GM18511 (cell line): ENCODE measurements at regions not wholly inside any gene's neighbourhood (a gene's known extent, or its start where the extent isn't known, plus 50 kb on each side); places are given as distances from the start of the nearest gene placed in this dataset.

ENCODE experiments used
- ATAC-seq: cut with Tn5 transposase; IDR thresholded peaks from one replicate; pipeline ENCODE4 v1.9.1; 2021; ENCODE audit warnings: mild to moderate bottlenecking, moderate library complexity; ENCODE audit not compliant: unreplicated experiment

DNA sequence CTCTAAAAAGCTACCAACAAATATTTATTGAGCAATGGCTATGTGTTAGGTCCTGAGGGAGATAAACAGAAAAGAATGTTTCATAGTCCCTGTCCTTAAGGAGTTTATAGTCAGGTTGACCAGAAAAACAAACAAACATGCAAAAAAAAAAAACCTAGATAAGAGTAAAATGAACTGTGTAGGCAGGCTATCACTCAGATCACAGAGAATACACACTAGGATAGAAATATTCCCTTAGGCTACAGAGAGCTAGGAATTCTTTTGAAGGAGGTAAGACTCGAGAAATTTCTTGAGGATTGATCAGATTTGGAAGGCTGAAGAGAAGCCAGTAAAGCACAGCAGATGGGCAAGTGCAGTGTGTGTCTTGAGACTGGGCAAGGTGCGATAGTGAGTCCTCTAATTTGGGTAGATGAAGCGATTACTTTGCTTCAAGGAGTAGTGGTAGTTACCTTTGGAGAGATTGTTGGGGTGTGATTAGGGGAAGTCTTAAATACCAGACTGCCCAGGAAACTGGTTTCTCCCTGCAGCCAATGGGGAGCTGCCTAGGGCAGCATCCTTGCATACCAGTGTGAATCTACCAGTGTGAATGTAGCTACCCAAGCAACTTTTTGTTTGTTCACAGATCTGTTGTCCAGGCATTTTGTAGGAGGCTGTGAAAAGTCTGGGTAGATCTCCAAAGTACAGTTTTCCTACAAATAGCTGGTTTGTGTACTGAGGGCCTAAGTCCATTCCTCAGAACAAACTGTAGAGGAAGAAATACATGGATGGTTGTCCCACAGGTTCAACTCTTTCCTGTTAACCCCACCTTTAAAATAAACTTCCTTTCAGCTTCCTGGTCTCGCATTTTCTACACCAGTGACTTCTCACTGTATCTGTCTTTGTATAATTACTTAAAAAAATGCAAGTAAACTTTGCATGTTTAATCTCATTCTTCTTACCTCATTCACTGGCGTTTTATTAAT, 314.1 kb downstream of the KLF5 start:
- ATAC-seq = no peak

- ATAC-seq = no peak
Observed at GRCh38 chr13:73370066-73370465, 311.3 kb downstream of the KLF5 start.

- no peak for ATAC-seq
Observed at GRCh38 chr13:73369095-73369494, 310.3 kb downstream of the KLF5 start.

GRCh38 chr13:73368608-73369007, 309.8 kb downstream of the KLF5 start:
- ATAC-seq = no peak

- no peak for ATAC-seq
Observed at GRCh38 chr13:73367886-73368285, 309.1 kb downstream of the KLF5 start.

- ATAC-seq = no peak
Observed at GRCh38 chr13:73366241-73366640, 307.4 kb downstream of the KLF5 start.

DNA sequence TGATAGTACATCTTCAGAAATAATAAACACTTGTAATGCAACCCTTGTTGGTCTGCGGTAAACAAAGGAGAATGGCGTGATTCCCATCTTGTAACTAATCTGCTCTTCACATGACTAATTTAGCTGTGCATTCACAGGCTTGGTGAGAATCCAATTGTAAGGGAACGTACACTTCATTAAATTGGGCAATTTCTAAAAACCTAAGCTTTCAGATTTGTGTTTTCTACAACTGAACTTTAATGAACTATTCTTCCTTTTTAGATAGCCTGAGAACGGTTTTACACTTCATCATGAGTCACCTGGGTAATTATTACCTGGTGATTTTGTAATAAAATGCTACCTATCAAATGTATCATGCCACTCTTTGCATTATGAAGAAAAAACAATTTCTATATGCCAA, 306.9 kb downstream of the KLF5 start:
- no peak for ATAC-seq

DNA sequence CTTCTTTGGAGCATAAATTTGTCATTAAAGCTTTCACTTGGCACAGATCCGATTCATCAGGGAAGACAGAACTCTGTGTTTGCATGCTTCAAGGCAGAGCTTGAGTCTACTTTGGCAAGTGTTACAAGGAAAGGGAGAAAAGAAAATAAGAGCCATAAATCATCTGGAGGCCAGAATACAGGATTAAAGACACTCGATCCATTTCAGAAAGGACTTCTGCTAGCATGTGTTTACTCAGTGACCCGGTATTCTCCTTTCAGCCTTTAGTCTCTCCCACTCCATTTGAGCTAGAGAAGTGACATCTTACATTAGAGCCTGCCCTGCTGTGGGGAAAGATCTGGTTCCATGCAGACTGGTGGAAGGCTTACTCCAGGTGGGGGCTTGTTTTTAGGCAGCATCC, 306.4 kb downstream of the KLF5 start:
- ATAC-seq = no peak

- no peak for ATAC-seq
Observed at GRCh38 chr13:73364736-73365135, 305.9 kb downstream of the KLF5 start.

GRCh38 chr13:73358606-73359095, 299.8 kb downstream of the KLF5 start:
- ATAC-seq = no peak

GRCh38 chr13:73355134-73355533, 296.3 kb downstream of the KLF5 start:
- no peak for ATAC-seq

- ATAC-seq = no peak
Observed at GRCh38 chr13:73351730-73352129, 292.9 kb downstream of the KLF5 start.

- ATAC-seq = no peak
Observed at GRCh38 chr13:73341748-73342147, 282.9 kb downstream of the KLF5 start.

- ATAC-seq = no peak
Observed at GRCh38 chr13:73340069-73340468, 281.3 kb downstream of the KLF5 start.

GRCh38 chr13:73339086-73339485, 280.3 kb downstream of the KLF5 start:
- ATAC-seq = no peak

DNA sequence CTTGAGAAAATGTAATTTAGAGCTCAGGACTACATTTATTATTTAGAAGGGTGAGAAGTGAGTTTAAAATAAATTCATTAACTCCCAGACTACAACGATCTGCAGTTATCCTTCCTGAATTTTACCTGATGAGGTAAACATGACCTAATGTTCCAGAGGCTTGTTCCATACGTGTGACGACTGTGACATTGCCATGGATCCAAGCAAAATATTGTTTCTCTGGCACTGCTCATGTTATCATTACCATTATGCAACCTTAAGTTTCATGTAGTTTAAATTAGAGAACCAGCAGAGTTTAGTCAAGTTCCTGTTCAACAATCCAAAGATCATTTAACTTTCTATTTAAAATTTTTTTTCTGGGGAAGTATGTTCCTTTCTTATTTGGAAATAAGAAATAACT, 279.6 kb downstream of the KLF5 start:
- ATAC-seq = no peak

DNA sequence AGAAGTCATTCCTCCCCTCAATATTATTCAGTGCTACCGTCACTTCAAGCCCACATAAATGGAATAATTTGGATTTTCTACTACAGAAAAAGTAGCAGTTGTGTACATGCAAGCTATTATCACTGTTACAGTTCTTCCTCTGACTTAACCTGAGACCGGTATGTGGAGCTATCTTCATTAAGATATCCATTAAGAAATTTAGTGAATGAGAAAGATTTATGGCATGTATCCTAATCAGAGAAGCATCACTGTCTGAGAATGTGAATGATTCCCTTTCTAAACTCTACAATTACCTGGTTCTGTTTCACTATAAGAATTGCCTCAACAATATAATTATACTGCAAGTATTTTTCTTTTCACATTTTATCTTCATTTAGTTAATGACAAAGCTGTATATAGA, 278.7 kb downstream of the KLF5 start:
- ATAC-seq = no peak

DNA sequence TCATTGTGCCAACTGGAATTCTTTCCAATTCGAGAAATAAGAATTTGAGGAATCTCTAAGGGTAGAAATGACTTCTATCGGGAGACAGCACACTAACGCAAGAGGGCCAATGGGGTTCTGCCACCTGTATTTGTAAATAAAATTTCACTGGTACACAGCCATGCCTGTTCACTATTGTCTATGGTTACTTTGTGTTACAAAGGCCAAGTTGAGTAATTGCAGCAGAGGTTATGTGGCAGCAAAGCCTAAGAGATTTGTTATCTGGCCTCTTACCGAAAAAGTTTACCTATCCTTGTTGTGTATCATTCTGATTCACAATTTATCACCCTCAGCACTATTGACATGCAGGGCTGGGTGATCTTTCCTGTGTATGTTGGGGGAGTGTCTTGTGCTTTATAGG, 278.0 kb downstream of the KLF5 start:
- ATAC-seq = no peak

DNA sequence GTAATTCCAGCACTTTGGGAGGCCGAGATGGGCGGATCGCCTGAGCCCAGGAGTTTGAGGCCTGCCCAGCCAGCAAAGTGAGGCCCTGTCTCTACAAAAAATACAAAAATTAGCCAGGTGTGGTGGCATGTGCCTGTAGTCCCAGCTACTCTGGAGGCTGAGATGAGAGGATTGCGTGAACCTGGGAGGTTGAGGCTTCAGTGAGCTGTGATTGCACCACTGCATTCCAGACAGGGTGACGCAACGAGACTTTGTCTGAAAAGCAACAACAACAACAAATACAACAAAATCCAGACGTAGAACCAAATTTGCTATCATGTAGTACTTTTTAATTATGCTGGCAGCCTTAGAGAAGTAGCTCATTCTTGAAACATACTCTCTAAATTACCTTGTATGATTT, 277.1 kb downstream of the KLF5 start:
- ATAC-seq = no peak

DNA sequence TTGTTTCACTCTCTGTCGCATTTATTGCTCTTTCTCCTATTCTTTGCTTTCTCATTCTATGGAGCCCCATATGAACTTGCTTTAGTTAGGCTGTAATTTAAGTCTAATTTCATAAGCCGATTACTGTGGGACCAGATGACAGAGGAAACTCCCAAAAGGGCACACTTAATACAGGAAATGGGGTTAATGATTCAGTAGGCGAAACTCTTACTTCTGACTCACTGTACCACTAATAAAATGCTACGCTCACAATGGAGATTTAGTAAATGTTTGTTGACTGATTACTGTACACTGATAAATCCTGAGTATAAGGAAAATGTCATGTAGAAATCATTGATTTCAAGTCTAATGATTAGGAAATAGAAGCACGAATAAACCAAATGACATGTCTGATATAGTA, 276.4 kb downstream of the KLF5 start:
- ATAC-seq = peak; percentile 99

DNA sequence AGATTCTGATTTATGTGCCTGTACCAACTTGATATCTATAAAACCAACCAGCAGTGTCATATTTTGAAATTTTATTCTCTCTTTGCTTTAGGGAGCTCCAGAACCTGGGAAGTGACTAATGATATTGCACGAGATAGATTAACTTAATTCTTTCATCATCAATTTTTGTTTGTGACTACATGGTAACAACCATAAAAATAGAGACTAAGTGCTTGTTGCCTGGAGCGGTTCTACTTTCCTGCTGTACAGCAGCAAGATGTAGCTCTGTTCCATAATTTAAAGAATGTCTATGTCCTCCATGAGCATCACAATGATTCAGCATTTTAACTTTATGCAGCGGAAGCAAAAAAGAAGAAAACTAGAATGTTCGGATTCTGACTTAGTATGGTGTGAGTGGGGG, 275.6 kb downstream of the KLF5 start:
- ATAC-seq = no peak

GRCh38 chr13:73331556-73331955, 272.8 kb downstream of the KLF5 start:
- no peak for ATAC-seq

DNA sequence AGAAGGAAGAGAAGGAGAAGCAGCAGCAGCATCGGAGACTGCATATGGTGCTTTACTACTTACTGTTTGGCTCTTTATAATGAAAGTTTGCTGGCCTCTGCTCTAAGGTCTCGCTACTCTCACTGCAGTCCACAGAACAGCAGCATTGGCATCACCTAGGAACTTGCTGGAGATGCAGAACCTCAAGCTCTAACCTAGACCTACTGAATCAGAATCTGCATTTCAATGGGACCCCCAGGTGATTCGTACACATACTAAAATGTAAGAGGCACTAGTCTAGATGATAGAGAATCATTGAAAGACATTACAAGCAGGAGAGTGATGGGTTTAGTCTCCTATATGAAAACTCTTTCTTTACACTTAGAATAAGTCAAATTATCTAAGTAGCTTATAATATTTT, 270.6 kb downstream of the KLF5 start:
- no peak for ATAC-seq
